GM19351 (cell line): ENCODE measurements at regions not wholly inside any gene's neighbourhood (a gene's known extent, or its start where the extent isn't known, plus 50 kb on each side); places are given as distances from the start of the nearest gene placed in this dataset.
A peak's percentile ranks its signal among the peaks of the same experiment; 100 is the strongest.
"Not testable (repeated sequence)": the region's sequence is repeated elsewhere in the genome, so short reads cannot be mapped to it uniquely, and the experiment has no call there.

ENCODE experiments used
- ATAC-seq: cut with Tn5 transposase; IDR thresholded peaks from one replicate; pipeline ENCODE4 v1.9.1; 2021; ENCODE audit warnings: mild to moderate bottlenecking, moderate library complexity; ENCODE audit not compliant: unreplicated experiment

DNA sequence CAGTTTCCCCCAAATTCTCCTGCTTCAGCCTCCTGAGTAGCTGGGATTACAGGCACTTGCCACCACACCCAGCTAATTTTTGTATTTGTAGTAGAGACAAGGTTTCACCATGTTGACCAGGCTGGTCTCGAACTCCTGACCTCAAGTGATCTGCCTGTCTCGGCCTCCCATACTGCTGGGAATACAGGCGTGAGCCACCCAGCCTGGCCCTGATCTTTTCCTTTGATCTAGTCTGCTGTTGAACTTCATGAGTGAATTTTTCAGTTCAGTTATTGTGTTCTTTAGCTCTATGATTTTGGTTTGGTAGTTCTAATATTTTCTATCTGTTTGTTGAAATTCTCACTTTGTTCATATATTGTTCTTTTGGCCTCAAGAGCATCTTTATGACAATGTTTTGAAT lies 83.4 kb upstream of the RAP2C start:
- ATAC-seq = not testable (repeated sequence)

DNA sequence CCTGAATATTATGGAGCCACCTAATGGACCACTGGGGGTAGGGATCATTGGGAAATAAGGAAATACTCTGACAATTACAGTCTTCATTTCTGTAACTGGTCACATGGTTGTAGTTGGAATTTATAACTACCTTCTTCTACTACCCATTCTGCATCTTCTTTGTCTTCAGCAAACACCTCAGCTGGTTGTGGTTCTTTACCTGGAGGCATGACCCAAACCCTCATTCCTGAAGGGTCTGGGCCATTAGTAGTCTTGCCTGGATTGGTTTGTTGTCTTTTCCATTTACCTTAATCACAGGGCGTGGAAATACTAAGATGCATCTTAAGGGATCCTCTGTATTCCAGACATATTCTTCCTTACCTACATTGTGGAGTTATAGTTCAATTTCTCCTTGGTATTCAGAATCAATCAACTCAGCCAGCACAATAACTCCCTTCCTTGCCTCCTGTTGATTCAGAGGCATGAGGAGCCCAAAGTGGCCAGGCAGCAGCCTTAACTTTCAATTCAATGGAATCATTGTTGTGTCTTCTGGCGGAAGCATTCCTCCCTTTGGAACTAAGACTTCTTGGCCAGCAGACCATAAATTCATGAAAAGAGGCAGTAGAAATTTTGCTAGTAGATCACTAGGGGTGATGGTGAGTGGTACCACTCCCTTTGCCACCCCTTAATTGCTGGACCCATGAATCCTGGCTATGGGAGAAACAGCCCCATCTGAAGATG lies 75.7 kb upstream of the RAP2C start:
- ATAC-seq = no peak

DNA sequence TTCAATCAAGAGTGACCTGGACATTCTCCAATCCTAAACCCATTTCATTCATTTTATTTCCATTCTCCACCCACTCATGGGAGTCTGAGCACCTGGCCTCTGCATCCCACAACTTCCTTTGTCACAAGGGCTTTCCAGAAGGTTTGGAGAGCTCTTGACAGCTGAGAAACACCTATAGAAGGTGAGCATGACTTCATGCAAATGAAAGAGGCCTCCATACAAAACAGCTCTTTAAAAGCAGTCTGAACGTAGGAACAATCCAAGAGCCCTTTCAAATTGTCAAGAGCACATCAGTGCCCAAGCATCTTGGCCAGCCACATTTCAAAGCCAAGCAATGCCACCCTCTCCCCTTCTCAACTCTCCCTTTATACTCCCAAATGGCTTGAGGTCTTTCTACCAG lies 74.9 kb upstream of the RAP2C start:
- ATAC-seq = no peak

DNA sequence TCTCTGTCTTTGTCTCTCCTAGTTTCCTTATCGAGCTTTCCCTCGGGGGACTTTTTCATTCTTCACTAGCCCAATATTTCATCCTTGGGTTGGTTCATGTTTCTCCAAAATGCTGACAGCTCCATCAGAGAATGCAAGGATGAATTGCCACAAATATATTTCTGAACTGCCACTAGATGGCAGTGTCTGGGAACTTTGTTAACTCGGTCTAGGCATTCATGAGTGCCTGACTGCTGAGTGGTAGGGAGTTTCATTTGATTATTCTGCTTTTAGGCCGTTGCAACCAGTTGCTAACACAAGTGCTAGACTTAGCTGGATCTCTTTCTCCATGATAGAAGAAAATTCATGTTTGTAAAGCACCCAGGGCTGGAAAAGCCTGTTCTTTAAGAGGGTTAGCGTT lies 73.5 kb upstream of the RAP2C start:
- ATAC-seq = peak; percentile 80

DNA sequence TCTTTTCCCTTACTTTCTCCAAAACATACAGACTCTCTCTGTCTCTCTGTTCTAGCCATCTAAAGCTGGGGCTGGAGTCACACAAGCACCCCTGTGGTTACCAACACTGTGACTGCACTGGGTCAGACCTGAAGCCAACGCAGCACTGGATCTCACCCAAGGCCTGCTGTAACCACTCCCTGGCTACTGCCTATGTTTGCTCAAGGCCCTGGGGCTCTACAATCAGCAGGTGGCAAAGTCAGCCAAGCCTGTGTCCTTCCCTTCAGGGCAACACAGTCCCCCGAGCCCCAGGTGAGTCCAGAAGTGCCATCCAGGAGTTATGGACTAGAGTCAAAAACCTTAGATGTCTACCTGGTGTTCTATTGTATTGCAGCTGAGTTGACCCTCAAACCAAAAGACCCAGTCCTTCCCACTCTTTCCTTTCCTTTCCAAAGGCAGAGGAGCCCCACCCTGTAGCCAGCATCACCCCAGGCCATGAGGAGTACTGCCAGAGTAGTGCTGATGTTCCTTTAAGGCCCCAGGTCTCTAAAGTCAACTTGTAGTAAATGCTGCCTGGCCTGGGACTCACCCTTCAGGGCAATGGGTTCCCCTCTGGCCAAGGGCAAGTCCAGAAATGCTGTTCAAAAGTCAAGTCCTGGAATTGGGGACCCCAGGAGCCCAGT lies 58.8 kb upstream of the RAP2C start:
- ATAC-seq = no peak

DNA sequence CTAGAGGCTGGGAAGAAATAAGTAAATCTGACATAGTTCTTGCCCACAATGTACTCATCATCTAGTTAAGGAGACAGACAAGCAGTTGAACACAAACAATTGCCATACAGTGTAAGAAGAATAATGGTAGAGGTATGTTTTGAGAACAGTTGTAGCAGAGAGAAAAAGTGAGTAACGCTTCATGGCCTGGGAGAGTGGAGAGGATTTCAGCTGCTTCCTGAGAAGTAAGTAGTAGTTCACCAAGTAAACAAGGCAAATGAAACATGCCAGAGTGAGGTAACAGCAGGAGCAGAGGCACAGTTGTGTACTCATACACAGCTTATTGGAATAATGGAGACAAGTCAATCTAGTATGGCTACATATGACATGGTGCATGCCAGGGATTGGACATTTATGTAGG lies 53.6 kb upstream of the RAP2C start:
- no peak for ATAC-seq

DNA sequence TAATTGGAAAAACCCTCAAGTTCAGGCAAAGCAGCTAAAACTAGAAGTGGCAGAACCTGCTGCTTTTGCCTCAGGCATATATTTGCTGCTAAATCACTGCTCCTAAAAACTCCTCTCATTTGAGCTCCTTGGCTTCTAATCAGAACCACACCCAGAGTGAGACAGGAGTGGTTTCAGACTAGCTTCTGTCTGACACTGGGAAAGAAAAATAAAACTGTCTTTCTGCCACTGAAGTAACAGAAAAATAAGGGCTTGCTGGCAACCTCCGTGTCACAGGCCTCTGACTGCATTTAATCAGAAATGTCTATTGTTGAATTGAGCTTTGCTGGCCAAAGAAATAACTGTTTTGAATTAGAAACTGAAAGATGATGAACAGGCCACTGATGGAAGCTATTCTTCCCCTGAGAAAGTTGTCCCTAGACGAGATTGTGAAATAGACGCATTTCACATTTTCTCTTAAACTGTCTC lies 52.1 kb upstream of the RAP2C start:
- no peak for ATAC-seq

DNA sequence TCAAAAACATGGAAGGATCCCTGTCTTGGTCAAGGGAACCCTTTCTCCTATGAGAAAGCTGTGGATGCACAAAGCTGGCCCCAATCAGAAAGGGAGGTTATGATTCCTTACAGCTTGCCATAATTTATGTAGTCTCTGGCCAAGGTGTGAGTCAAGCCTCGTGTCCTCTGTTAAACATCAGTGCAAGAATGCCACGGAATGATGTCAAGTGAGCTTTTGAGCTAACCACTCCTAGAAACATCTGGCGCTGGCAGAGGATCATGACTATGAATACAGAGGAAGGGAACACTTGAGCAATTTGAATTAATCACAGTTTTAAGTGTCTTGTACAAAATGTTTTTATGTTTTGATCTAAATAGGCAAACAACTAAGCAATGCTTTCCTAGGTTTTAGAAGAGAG lies 51.5 kb upstream of the RAP2C start:
- ATAC-seq = no peak

DNA sequence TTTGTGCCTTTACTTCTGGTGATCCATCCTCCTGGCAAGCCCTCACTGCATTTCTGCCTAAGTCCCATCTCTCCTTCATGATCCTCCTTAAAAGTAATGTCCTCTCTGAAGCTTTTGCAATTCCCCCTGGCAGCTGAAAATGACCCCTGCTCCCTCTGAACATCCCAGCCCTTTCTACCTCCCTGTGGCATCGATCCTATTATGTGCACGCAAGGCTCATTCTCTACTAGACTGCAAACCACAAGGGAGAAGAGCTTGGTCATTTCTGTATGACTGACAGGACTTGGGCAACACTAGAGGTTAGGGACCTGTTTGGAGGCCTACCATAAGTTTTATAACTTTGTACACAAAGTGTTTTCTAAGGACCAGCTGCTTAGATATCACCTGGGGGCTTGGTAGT lies 50.8 kb upstream of the RAP2C start:
- ATAC-seq = no peak
